DND-41 (cell line): ENCODE measurements at regions not wholly inside any gene's neighbourhood (a gene's known extent, or its start where the extent isn't known, plus 50 kb on each side); places are given as distances from the start of the nearest gene placed in this dataset.

Experiments
- ATAC-seq: fragments of 200-7000 bp; cut with Tn5 transposase; 3 replicates; pipeline ENCODE4 v1.9.1; 2021; ENCODE audit warnings: low read depth; ENCODE audit not compliant: insufficient read depth
- DNase-seq: peaks from one replicate; pipeline ENCODE4 v3.0.0-alpha.2; 2020
- H2AFZ ChIP-seq: 2 replicates; pipeline ENCODE4 v1.6.0; 2012; ENCODE audit warnings: low read depth, low read length
- H3K27ac ChIP-seq: 2 replicates; pipeline ENCODE4 v1.5.1; 2012; ENCODE audit warnings: low read length, inconsistent platforms
- H3K27me3 ChIP-seq: fragments of 200-600 bp; sonication (generic); 2 replicates; pipeline ENCODE4 v1.6.0; 2012; ENCODE audit warnings: low read length, mild to moderate bottlenecking, inconsistent platforms; ENCODE audit not compliant: insufficient read depth, poor library complexity
- H3K36me3 ChIP-seq: 2 replicates; pipeline ENCODE4 v1.5.1; 2012; ENCODE audit warnings: low read length, inconsistent platforms; ENCODE audit not compliant: insufficient read depth
- H3K4me1 ChIP-seq: 2 replicates; pipeline ENCODE4 v1.5.1; 2012; ENCODE audit warnings: mild to moderate bottlenecking, low read length; ENCODE audit not compliant: insufficient read depth
- H3K4me2 ChIP-seq: 2 replicates; pipeline ENCODE4 v1.6.0; 2012; ENCODE audit warnings: mild to moderate bottlenecking, moderate library complexity, low read length, inconsistent platforms; ENCODE audit not compliant: insufficient read depth
- H3K4me3 ChIP-seq, 2 experiments: fragments of 200-600 bp in 1 of 2; shearing (Covaris generic) in 1 of 2; 2 replicates each; pipeline ENCODE4 v1.5.1; 2012 to 2016; ENCODE audit warnings: inconsistent platforms in 2 of 2, low read length in 2 of 2, mild to moderate bottlenecking in 2 of 2, low read depth in 1 of 2, moderate library complexity in 1 of 2
- H3K79me2 ChIP-seq: 2 replicates; pipeline ENCODE4 v1.6.0; 2012; ENCODE audit warnings: low read length, inconsistent platforms; ENCODE audit not compliant: insufficient read depth
- H3K9ac ChIP-seq: 2 replicates; pipeline ENCODE4 v1.6.0; 2012; ENCODE audit warnings: low read depth, mild to moderate bottlenecking, inconsistent platforms, low read length, moderate library complexity
- H3K9me3 ChIP-seq: 2 replicates; pipeline ENCODE4 v1.5.1; 2012; ENCODE audit warnings: low read length, moderate library complexity, mild to moderate bottlenecking, inconsistent platforms; ENCODE audit not compliant: insufficient read depth, severe bottlenecking
- H4K20me1 ChIP-seq: 2 replicates; pipeline ENCODE4 v1.6.0; 2012; ENCODE audit warnings: low read length; ENCODE audit not compliant: insufficient read depth
- CTCF ChIP-seq: IDR thresholded peaks from 2 replicates; pipeline ENCODE4 v1.5.1; 2012; ENCODE audit warnings: borderline replicate concordance, low read length, moderate library complexity, mild to moderate bottlenecking; ENCODE audit not compliant: poor library complexity, severe bottlenecking; ENCODE audit errors: extremely low read depth
- EZH2 ChIP-seq: IDR thresholded peaks from 3 replicates; pipeline ENCODE4 v1.6.1; 2012; ENCODE audit warnings: borderline replicate concordance, low read depth, mild to moderate bottlenecking, moderate library complexity, low read length, inconsistent platforms; ENCODE audit not compliant: severe bottlenecking

GRCh38 chr4:35952751-35953150 is 291.6 kb downstream of the ARAP2 start:
- H3K4me1 ChIP-seq, result no peaks in the 10 kb centered on the region
- no peaks in the 10 kb centered on the region for H4K20me1 ChIP-seq
- no peak overlapping the region for H3K4me3 ChIP-seq
- DNase-seq (no peak), ATAC-seq (no peak)
- H3K27me3 ChIP-seq, result no peaks in the 10 kb centered on the region
- no peaks in the 10 kb centered on the region for H3K36me3 ChIP-seq
- H3K4me2 ChIP-seq, result no peak overlapping the region
- TF ChIP-seq CTCF (no peak), EZH2 (no peak)
- no peak overlapping the region for H3K27ac ChIP-seq
- H3K9ac ChIP-seq, result no peak overlapping the region
- no peak overlapping the region for H2AFZ ChIP-seq
- H3K79me2 ChIP-seq, result no peaks in the 10 kb centered on the region
- H3K9me3 ChIP-seq, result peaks cover 3% of the 10 kb centered on the region

- no peaks in the 10 kb centered on the region for H3K4me1 ChIP-seq
- TF ChIP-seq CTCF, result no peak
- TF ChIP-seq EZH2, result no peak
- no peaks in the 10 kb centered on the region for H3K36me3 ChIP-seq
- H3K9me3 ChIP-seq, result no peaks in the 10 kb centered on the region
- no peaks in the 10 kb centered on the region for H3K79me2 ChIP-seq
- ATAC-seq (no peak), DNase-seq (no peak)
- H2AFZ ChIP-seq, result no peak overlapping the region
- no peak overlapping the region for H3K4me2 ChIP-seq
- no peak overlapping the region for H3K9ac ChIP-seq
- H3K27ac ChIP-seq, result no peak overlapping the region
- H3K27me3 ChIP-seq, result no peaks in the 10 kb centered on the region
- no peak overlapping the region for H3K4me3 ChIP-seq
- no peaks in the 10 kb centered on the region for H4K20me1 ChIP-seq
Observed at GRCh38 chr4:35963383-35963782, 280.9 kb downstream of the ARAP2 start.

- TF ChIP-seq EZH2 (no peak), CTCF (no peak)
- no peak overlapping the region for H3K9ac ChIP-seq
- H3K4me2 ChIP-seq, result no peak overlapping the region
- no peak overlapping the region for H3K4me3 ChIP-seq
- no peak for DNase-seq
- no peak for ATAC-seq
- H3K9me3 ChIP-seq, result no peaks in the 10 kb centered on the region
- no peaks in the 10 kb centered on the region for H4K20me1 ChIP-seq
- no peak overlapping the region for H2AFZ ChIP-seq
- no peaks in the 10 kb centered on the region for H3K4me1 ChIP-seq
- no peaks in the 10 kb centered on the region for H3K79me2 ChIP-seq
- H3K36me3 ChIP-seq, result no peaks in the 10 kb centered on the region
- no peak overlapping the region for H3K27ac ChIP-seq
- H3K27me3 ChIP-seq, result no peaks in the 10 kb centered on the region
Observed at GRCh38 chr4:35963974-35964515, 280.3 kb downstream of the ARAP2 start.

- H3K9ac ChIP-seq, result no peak overlapping the region
- TF ChIP-seq CTCF (no peak), EZH2 (no peak)
- H2AFZ ChIP-seq, result no peak overlapping the region
- no peaks in the 10 kb centered on the region for H3K27me3 ChIP-seq
- no peaks in the 10 kb centered on the region for H3K36me3 ChIP-seq
- H3K4me1 ChIP-seq, result no peaks in the 10 kb centered on the region
- no peaks in the 10 kb centered on the region for H3K79me2 ChIP-seq
- no peaks in the 10 kb centered on the region for H3K9me3 ChIP-seq
- no peak for DNase-seq
- H3K27ac ChIP-seq, result no peak overlapping the region
- H4K20me1 ChIP-seq, result no peaks in the 10 kb centered on the region
- H3K4me3 ChIP-seq, result no peak overlapping the region
- H3K4me2 ChIP-seq, result no peak overlapping the region
- no peak for ATAC-seq
Observed at GRCh38 chr4:35965300-35965699, 279.0 kb downstream of the ARAP2 start.
